KMS-11 (cell line): ENCODE measurements at regions not wholly inside any gene's neighbourhood (a gene's known extent, or its start where the extent isn't known, plus 50 kb on each side); places are given as distances from the start of the nearest gene placed in this dataset.

Experiments used
- H2AFZ ChIP-seq: fragments of 200-600 bp; sonication (generic); 2 replicates; pipeline ENCODE4 v1.6.1; 2016; ENCODE audit warnings: antibody characterized with exemption, mixed run types, low read depth
- H3K27ac ChIP-seq: fragments of 200-600 bp; sonication (generic); 2 replicates; pipeline ENCODE4 v1.6.1; 2016; ENCODE audit warnings: mild to moderate bottlenecking, mixed run types
- H3K27me3 ChIP-seq: fragments of 200-600 bp; sonication (generic); 2 replicates; pipeline ENCODE4 v1.6.1; 2017; ENCODE audit warnings: mild to moderate bottlenecking, low read depth, mixed run types, moderate library complexity; ENCODE audit not compliant: insufficient read depth
- H3K36me3 ChIP-seq: fragments of 200-600 bp; sonication (generic); 2 replicates; pipeline ENCODE4 v1.6.1; 2017; ENCODE audit warnings: mild to moderate bottlenecking, mixed run types; ENCODE audit not compliant: insufficient read depth
- H3K4me1 ChIP-seq: fragments of 200-600 bp; sonication (generic); 2 replicates; pipeline ENCODE4 v1.6.1; 2016; ENCODE audit warnings: mild to moderate bottlenecking, low read depth, mixed run types; ENCODE audit not compliant: poor library complexity, severe bottlenecking
- H3K4me2 ChIP-seq: fragments of 200-600 bp; sonication (generic); 2 replicates; pipeline ENCODE4 v1.7.0; 2016; ENCODE audit warnings: mild to moderate bottlenecking, mixed run types
- H3K4me3 ChIP-seq: fragments of 200-600 bp; sonication (generic); IDR thresholded peaks from 2 replicates; pipeline ENCODE4 v1.6.1; 2017; ENCODE audit warnings: low read depth, low read length, mixed read lengths; ENCODE audit not compliant: insufficient read depth
- H3K79me2 ChIP-seq: fragments of 200-600 bp; sonication (generic); 2 replicates; pipeline ENCODE4 v1.6.1; 2016; ENCODE audit warnings: low read depth, mixed run types; ENCODE audit not compliant: insufficient read depth
- H3K9ac ChIP-seq: fragments of 200-600 bp; sonication (generic); 2 replicates; pipeline ENCODE4 v1.6.1; 2016; ENCODE audit warnings: mild to moderate bottlenecking, mixed run types
- H4K20me1 ChIP-seq: fragments of 200-600 bp; sonication (generic); 2 replicates; pipeline ENCODE4 v1.6.1; 2016; ENCODE audit warnings: mild to moderate bottlenecking, mixed run types; ENCODE audit not compliant: insufficient read depth
- CTCF ChIP-seq: fragments of 200-600 bp; sonication (generic); conservative IDR thresholded peaks from 2 replicates; pipeline ENCODE4 v1.6.1; 2017; ENCODE audit warnings: low read depth, mild to moderate bottlenecking, antibody characterized with exemption, low read length, moderate library complexity, mixed read lengths

GRCh38 chr5:20694121-20694520 lies 706.1 kb upstream of the CDH18 start:
- Histone ChIP-seq H3K4me3 (no peak overlapping the region), H4K20me1 (no peaks in the 10 kb centered on the region), H3K4me1 (no peaks in the 10 kb centered on the region), H3K27ac (no peak overlapping the region), H3K4me2 (no peak overlapping the region), H3K9ac (no peak overlapping the region), H2AFZ (no peak overlapping the region), H3K27me3 (no peaks in the 10 kb centered on the region), H3K36me3 (no peaks in the 10 kb centered on the region), H3K79me2 (no peaks in the 10 kb centered on the region)
- TF ChIP-seq CTCF, result no peak

DNA sequence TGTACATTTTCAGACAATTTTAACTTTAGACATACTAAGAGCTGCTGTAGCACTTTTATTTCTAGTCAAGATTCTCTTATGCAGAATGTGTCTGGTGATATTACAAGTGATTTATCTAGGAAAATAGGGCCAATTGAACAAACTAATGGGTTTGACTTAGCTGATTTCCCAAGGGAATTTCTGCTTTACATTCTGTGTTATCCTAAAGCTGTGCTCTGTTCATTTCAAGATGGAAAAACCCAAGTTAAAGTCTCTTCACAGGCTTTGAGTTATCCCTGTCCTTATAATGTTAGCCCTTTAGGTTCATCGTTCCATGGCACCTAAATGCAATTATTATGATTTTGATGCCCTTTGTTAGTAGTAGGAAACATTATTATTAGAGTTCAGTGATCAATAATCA lies 704.9 kb upstream of the CDH18 start:
- H3K36me3 ChIP-seq, result no peaks in the 10 kb centered on the region
- no peaks in the 10 kb centered on the region for H4K20me1 ChIP-seq
- H3K27me3 ChIP-seq, result no peaks in the 10 kb centered on the region
- H2AFZ ChIP-seq, result no peak overlapping the region
- no peaks in the 10 kb centered on the region for H3K4me1 ChIP-seq
- no peak overlapping the region for H3K4me3 ChIP-seq
- no peak for TF ChIP-seq CTCF
- H3K79me2 ChIP-seq, result no peaks in the 10 kb centered on the region
- no peak overlapping the region for H3K4me2 ChIP-seq
- no peak overlapping the region for H3K27ac ChIP-seq
- H3K9ac ChIP-seq, result no peak overlapping the region

- Histone ChIP-seq H3K79me2 (no peaks in the 10 kb centered on the region), H3K4me1 (peaks cover 28% of the 10 kb centered on the region), H3K4me2 (no peak overlapping the region), H3K4me3 (no peak overlapping the region), H4K20me1 (no peaks in the 10 kb centered on the region), H3K36me3 (no peaks in the 10 kb centered on the region), H2AFZ (no peak overlapping the region), H3K9ac (no peak overlapping the region), H3K27ac (no peak overlapping the region), H3K27me3 (no peaks in the 10 kb centered on the region)
- no peak for TF ChIP-seq CTCF
These were observed 695.4 kb upstream of the CDH18 start for GRCh38 chr5:20683241-20683940.

- Histone ChIP-seq H3K4me1 (peaks cover 35% of the 10 kb centered on the region), H3K36me3 (no peaks in the 10 kb centered on the region), H3K27me3 (no peaks in the 10 kb centered on the region), H3K4me2 (peak overlapping the region; percentile 31), H4K20me1 (no peaks in the 10 kb centered on the region), H3K27ac (no peak overlapping the region), H3K9ac (no peak overlapping the region), H2AFZ (no peak overlapping the region), H3K4me3 (no peak overlapping the region), H3K79me2 (no peaks in the 10 kb centered on the region)
- TF ChIP-seq CTCF, result no peak
These were observed 692.8 kb upstream of the CDH18 start for GRCh38 chr5:20680718-20681302.
